Activated CD8-positive, alpha-beta memory T cell treated with anti-CD3 and anti-CD28 coated beads for 4 hours (primary cell): ENCODE measurements at regions not wholly inside any gene's neighbourhood (a gene's known extent, or its start where the extent isn't known, plus 50 kb on each side); places are given as distances from the start of the nearest gene placed in this dataset.
"Not testable (repeated sequence)": the region's sequence is repeated elsewhere in the genome, so short reads cannot be mapped to it uniquely, and the experiment has no call there.

ENCODE experiments used
- DNase-seq, 2 donors: peaks; one replicate each; pipeline ENCODE4 v3.0.0-alpha.2; 2020; ENCODE audit warnings: low read depth in 2 of 2

DNA sequence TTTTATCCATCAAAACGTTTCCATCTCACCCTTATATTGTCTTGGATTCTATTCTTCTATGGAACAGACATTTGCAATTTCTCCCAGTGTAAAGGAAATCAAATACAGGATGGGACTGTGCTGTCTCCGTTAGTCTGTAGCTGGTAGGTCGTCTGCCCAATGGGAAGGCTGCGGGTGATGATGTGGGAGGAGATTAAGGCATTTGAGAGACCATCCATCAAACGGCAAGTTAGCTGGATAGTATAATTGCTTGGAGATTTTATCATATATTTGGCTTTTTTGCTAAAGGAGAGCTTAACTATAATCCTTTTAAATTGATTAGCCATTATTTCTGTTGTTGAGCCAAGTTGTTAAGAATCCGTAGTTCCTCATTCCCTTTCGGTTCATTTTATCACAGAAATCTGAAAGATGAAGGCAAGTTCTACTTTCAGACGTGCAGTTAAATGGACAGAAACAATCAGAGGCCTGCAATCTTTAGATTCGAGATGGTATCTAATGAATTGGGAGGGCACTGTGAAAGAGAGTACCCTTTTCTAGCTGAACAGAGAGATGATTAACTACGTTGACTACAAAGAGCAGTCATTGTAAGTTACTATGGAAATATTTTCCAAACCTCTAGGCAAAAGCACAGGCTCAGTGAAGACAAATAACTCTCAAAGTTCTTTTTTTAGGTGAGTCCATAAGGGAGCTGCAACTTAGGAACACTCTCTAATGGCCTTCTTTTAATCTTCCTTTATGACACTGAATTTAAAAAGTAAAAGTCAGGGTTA is 253.3 kb upstream of the KIAA1217 start:
- no peak for DNase-seq

- no peak for DNase-seq
Observed at GRCh38 chr10:23965123-23965522, 243.8 kb upstream of the KIAA1217 start.

- no peak for DNase-seq
Observed at GRCh38 chr10:23965880-23966279, 243.1 kb upstream of the KIAA1217 start.

DNA sequence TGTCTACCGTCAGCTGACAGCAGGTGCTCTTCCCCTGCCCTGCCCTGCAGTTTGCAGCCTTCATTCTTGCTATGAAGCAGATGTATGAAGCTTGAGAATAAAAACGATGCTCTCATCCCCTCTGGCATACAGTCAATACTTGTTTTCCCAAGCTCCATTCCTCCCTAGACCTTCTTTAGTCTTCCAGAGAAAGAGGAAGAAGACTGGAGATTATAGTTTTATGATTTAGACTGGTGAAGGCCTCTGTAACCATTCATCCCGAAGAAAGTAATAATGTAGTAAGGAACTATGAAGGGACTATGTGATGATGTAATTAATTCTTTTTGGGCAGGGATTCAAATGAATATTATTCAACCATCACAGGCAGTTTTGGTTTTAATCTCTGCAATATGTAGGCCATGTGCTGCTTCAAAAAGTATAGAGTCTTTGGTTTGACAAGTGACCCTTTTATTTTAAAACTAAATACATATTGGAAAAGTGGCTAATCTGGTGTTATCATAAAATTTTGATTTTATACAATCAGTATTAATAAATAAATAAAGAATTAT is 242.4 kb upstream of the KIAA1217 start:
- no peak for DNase-seq

DNA sequence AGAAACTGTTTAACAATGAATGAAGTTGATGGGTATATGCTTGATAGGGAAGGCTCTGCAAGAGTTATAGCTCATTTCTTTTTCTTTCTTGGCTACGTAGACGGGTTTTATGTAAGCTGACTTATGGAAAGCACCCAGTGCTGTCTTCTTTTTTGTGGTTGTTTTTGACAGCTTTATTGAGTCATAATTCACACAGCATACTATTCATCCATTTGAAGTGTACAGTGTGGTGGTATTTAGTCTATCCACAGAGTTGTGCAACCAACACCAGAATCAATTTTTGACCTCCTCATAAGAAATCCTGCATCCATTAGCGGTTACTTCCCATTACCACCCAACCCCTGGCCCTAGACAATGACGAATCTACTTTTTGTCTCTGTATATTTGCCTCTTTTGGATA is 240.6 kb upstream of the KIAA1217 start:
- no peak for DNase-seq

DNA sequence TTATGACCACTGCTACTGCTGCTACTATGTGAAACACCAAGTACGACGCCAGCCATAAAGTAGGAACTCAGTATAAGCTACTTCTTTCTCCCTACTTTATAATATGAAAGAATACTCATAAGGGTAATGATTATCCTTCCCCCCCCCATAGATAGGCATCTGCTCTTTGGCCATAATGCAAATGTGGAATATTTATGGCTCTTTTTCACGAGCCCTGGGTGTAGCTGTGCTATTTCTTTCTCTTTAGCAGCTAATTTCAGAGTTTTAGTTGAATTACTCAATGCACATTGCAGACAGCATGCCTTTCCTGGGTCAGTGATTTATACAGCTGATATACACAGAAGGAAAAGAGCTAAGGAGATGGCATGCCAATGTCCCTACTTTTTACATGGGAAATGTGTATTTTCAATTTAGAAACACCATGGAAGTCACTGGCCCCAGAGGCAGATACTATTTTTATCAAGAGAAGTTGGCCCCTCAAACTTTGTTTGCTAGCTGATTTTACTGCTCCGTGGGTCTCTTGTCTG is 234.1 kb upstream of the KIAA1217 start:
- no peak for DNase-seq

DNA sequence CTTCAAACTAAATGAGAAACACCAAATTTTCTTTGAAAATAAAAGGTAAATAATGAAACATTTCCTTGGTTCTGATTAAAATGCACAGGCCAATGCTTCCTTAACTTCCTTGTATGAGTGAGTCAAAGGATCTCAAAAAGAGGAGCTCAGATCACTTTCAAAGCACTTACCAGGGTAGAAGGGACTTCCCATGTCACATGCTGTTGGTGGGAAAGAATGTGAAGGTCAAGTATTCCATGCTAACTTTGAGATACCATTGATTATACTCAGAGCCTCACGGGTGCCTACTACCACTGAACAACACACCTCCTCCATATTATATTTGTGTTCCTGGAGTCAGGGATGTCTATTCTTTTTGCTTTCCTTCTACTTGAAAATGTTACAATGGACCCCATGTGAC is 233.5 kb upstream of the KIAA1217 start:
- DNase-seq, result no peak

GRCh38 chr10:23976275-23976674 is 232.7 kb upstream of the KIAA1217 start:
- DNase-seq, result no peak

- DNase-seq, result no peak
Observed at GRCh38 chr10:23978317-23978716, 230.6 kb upstream of the KIAA1217 start.

- no peak for DNase-seq
Observed at GRCh38 chr10:23980094-23980493, 228.8 kb upstream of the KIAA1217 start.

DNA sequence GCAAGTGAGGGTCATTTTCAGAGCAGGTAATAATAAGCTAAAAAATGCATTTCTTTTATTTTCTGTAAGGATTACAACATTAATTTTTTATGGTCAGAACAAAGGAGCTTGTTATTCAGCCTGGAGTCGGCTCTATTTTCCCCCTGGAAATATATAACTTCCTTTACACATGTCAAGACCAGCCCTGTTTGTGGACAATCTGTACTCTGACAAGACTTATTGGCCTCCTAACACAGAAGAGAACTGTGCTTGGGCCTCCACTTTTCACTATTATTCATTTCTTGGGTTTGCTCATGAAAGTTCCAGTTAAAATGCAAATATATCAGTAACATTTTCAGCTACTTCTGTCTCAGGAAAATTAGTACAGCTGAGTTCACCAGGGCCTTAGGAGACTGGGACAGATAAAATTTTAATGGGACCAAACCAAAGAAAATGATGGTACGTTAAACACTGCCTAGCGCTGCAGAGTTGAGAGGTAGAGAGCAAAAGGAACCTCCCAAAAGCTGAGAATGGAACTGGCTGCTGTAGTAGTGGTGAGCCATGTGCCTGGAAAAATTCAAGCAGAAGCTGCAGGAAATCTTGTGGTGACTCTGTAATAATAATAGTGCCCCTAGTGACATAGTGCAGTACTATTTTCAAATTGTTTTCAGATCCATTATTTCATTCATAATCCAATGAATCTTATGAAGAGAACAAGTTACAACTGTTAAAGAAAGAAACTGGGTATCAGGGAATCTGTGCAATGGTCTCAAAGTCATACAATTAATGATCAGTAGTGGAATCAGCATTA is 227.2 kb upstream of the KIAA1217 start:
- DNase-seq, result no peak

- not testable (repeated sequence) for DNase-seq
Observed at GRCh38 chr10:23984405-23984804, 224.5 kb upstream of the KIAA1217 start.

- no peak for DNase-seq
Observed at GRCh38 chr10:23988006-23988405, 220.9 kb upstream of the KIAA1217 start.

GRCh38 chr10:23994459-23995046 is 214.4 kb upstream of the KIAA1217 start:
- no peak for DNase-seq

GRCh38 chr10:23999445-23999844 is 209.5 kb upstream of the KIAA1217 start:
- DNase-seq, result no peak

DNA sequence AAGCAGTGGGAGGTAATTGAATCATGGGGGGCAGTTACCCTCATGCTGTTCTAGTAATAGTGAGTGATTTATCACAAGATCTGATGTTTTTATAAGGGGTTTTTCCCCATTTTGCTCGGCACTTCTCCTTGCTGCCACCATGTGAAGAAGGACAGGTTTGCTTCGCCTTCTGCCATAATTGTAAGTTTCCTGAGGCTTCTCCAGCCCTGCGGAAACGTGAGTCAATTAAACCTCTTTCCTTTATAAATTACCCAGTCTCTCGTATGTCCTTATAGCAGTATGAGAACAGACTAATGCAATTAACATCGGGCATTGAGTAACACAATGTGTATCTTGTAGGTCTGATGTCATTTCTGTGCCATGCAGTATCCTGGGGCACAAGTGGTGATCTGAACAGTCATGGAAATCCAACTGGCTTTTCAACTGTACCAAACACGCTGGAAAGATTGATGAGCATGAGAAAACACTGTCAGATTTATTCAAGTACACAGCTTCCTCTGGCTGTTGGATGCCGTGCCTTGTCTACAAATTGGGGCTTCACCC is 208.6 kb upstream of the KIAA1217 start:
- DNase-seq, result no peak

GRCh38 chr10:24006741-24007140 is 202.2 kb upstream of the KIAA1217 start:
- no peak for DNase-seq

- DNase-seq, result no peak
Observed at GRCh38 chr10:24007359-24007758, 201.6 kb upstream of the KIAA1217 start.

- no peak for DNase-seq
Observed at GRCh38 chr10:24008164-24009091, 200.5 kb upstream of the KIAA1217 start.

GRCh38 chr10:24009115-24009514 is 199.8 kb upstream of the KIAA1217 start:
- no peak for DNase-seq

- no peak for DNase-seq
Observed at GRCh38 chr10:24009736-24010135, 199.2 kb upstream of the KIAA1217 start.
